GM19397 (cell line): ENCODE measurements at regions not wholly inside any gene's neighbourhood (a gene's known extent, or its start where the extent isn't known, plus 50 kb on each side); places are given as distances from the start of the nearest gene placed in this dataset.
"Not testable (repeated sequence)": the region's sequence is repeated elsewhere in the genome, so short reads cannot be mapped to it uniquely, and the experiment has no call there.

Experiments
- ATAC-seq: cut with Tn5 transposase; IDR thresholded peaks from one replicate; pipeline ENCODE4 v1.9.1; 2021; ENCODE audit warnings: mild to moderate bottlenecking, moderate library complexity; ENCODE audit not compliant: unreplicated experiment

- no peak for ATAC-seq
Measured at GRCh38 chr4:34412233-34412632, 1832.1 kb downstream of the ARAP2 start.

GRCh38 chr4:34412911-34413310 lies 1831.4 kb downstream of the ARAP2 start:
- ATAC-seq = no peak

- ATAC-seq = no peak
Measured at GRCh38 chr4:34417160-34417559, 1827.2 kb downstream of the ARAP2 start.

GRCh38 chr4:34419871-34420270 lies 1824.4 kb downstream of the ARAP2 start:
- ATAC-seq = no peak

GRCh38 chr4:34422472-34423175 lies 1821.7 kb downstream of the ARAP2 start:
- no peak for ATAC-seq

GRCh38 chr4:34432706-34433105 lies 1811.6 kb downstream of the ARAP2 start:
- no peak for ATAC-seq

GRCh38 chr4:34434377-34434776 lies 1809.9 kb downstream of the ARAP2 start:
- not testable (repeated sequence) for ATAC-seq

- no peak for ATAC-seq
Measured at GRCh38 chr4:34464196-34464595, 1780.1 kb downstream of the ARAP2 start.

- no peak for ATAC-seq
Measured at GRCh38 chr4:34466411-34466810, 1777.9 kb downstream of the ARAP2 start.

GRCh38 chr4:34469516-34469915 lies 1774.8 kb downstream of the ARAP2 start:
- ATAC-seq = no peak

GRCh38 chr4:34485252-34485651 lies 1759.1 kb downstream of the ARAP2 start:
- no peak for ATAC-seq

- ATAC-seq = no peak
Measured at GRCh38 chr4:34486461-34487363, 1757.6 kb downstream of the ARAP2 start.

GRCh38 chr4:34492414-34492813 lies 1751.9 kb downstream of the ARAP2 start:
- no peak for ATAC-seq

- no peak for ATAC-seq
Measured at GRCh38 chr4:34502086-34502485, 1742.2 kb downstream of the ARAP2 start.

GRCh38 chr4:34504731-34505130 lies 1739.6 kb downstream of the ARAP2 start:
- ATAC-seq = not testable (repeated sequence)

GRCh38 chr4:34506511-34507092 lies 1737.7 kb downstream of the ARAP2 start:
- not testable (repeated sequence) for ATAC-seq

- ATAC-seq = no peak
Measured at GRCh38 chr4:34512616-34513015, 1731.7 kb downstream of the ARAP2 start.

- no peak for ATAC-seq
Measured at GRCh38 chr4:34516524-34516923, 1727.8 kb downstream of the ARAP2 start.

- no peak for ATAC-seq
Measured at GRCh38 chr4:34534916-34535315, 1709.4 kb downstream of the ARAP2 start.

GRCh38 chr4:34566091-34566490 lies 1678.2 kb downstream of the ARAP2 start:
- ATAC-seq = no peak

GRCh38 chr4:34572026-34572425 lies 1672.3 kb downstream of the ARAP2 start:
- ATAC-seq = no peak

- no peak for ATAC-seq
Measured at GRCh38 chr4:34615315-34615714, 1629.0 kb downstream of the ARAP2 start.
